Cardiac fibroblast (primary cell): ENCODE measurements at regions not wholly inside any gene's neighbourhood (a gene's known extent, or its start where the extent isn't known, plus 50 kb on each side); places are given as distances from the start of the nearest gene placed in this dataset.

ENCODE experiments used
- DNase-seq, 2 donors: peaks; one replicate each; pipeline versions ENCODE4 v3.0.0 to v3.0.0-alpha.2; 2010; ENCODE audit warnings: low read depth in 2 of 2
- H3K4me3 ChIP-seq, 2 donors: replicated peaks in 1 of 2; 1 replicate in 1 of 2; 2 replicates in 1 of 2; pipeline ENCODE4 v1.5.1; 2011; ENCODE audit warnings: low read depth in 2 of 2, low read length in 2 of 2, mild to moderate bottlenecking in 2 of 2, moderate library complexity in 1 of 2
- CTCF ChIP-seq: IDR thresholded peaks from one replicate; pipeline ENCODE4 v1.5.1; 2011; ENCODE audit warnings: low read depth, mild to moderate bottlenecking, low read length, inconsistent platforms

- TF ChIP-seq CTCF, result no peak
- DNase-seq, result no peak
- H3K4me3 ChIP-seq, result no peak overlapping the region
Observed at GRCh38 chr14:106276326-106277267, 750.2 kb downstream of the TMEM121 start.

GRCh38 chr14:106277503-106277902 lies 751.1 kb downstream of the TMEM121 start:
- TF ChIP-seq CTCF, result no peak
- DNase-seq, result no peak
- H3K4me3 ChIP-seq, result no peak overlapping the region

GRCh38 chr14:106280876-106281275 lies 754.5 kb downstream of the TMEM121 start:
- H3K4me3 ChIP-seq, result no peak overlapping the region
- DNase-seq, result no peak
- no peak for TF ChIP-seq CTCF

- no peak for DNase-seq
- no peak for TF ChIP-seq CTCF
- H3K4me3 ChIP-seq, result no peak overlapping the region
Observed at GRCh38 chr14:106286697-106287290, 760.4 kb downstream of the TMEM121 start.

- no peak for TF ChIP-seq CTCF
Observed at GRCh38 chr14:106287506-106287905, 761.1 kb downstream of the TMEM121 start.

GRCh38 chr14:106291626-106292025 lies 765.2 kb downstream of the TMEM121 start:
- no peak overlapping the region for H3K4me3 ChIP-seq
- DNase-seq, result no peak
- TF ChIP-seq CTCF, result no peak

More at GRCh38 chr14:106287506-106287905, 761.1 kb downstream of the TMEM121 start:
- H3K4me3 ChIP-seq, result no peak overlapping the region
- DNase-seq, result no peak
